ENCODE measurements at regions not wholly inside any gene's neighbourhood (a gene's known extent, or its start where the extent isn't known, plus 50 kb on each side); places are given as distances from the start of the nearest gene placed in this dataset.

DNA sequence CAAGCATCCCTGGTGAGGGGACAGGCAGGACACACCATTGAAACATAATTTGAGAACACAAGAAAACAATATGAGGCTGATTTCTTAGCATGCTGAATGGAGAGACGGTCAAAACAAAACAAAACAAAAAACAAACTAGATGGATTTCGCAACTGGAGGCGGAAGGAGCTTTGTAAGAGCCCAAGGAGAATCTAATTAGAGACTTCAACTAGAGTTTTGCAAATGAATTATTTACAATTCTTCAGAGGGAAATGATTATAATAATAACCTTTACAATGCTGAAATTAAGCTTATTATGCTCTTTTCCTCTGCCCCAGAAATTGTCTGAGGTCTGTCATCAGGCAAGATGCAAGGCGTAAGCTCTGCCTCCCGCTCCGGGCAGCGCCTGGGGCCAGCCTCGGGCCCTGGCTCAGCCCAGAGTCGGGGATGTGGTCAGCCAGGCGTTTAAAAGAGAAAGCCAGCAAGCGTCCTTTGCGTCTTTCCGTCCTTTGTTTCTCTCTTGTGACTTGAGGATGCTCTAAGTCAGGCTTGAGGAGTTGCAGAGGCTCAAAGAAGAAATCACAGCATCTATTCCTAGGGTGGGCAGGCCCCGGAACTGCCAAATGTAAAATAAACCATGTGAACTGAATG lies 139.6 kb downstream of the TWIST2 start:
- H3K9me3 ChIP-seq (ENCODE audit: control insufficient read depth, insufficient read depth, low read depth, low read length) = no peaks in the 10 kb centered on the region
- H3K4me3 ChIP-seq (ENCODE audit: low read depth in 2 of 2, low read length in 2 of 2) = no peak overlapping the region
- no peaks in the 10 kb centered on the region for H3K27me3 ChIP-seq (ENCODE audit: control insufficient read depth, insufficient read depth, low read length)
- DNase-seq (ENCODE audit: low read depth, low spot score) (no peak), ATAC-seq (no peak)
- TF ChIP-seq TCF7L2 (IDR thresholded peaks at IDR 0.05; ENCODE audit: low read depth, low read length) (no peak), POLR2AphosphoS5 (IDR thresholded peaks at IDR 0.05; ENCODE audit: low read depth, low read length) (no peak), SIN3A (IDR thresholded peaks at IDR 0.05; ENCODE audit: borderline replicate concordance, insufficient read depth, low read depth, low read length) (no peak)
- TF ChIP-seq, protein P1, sequence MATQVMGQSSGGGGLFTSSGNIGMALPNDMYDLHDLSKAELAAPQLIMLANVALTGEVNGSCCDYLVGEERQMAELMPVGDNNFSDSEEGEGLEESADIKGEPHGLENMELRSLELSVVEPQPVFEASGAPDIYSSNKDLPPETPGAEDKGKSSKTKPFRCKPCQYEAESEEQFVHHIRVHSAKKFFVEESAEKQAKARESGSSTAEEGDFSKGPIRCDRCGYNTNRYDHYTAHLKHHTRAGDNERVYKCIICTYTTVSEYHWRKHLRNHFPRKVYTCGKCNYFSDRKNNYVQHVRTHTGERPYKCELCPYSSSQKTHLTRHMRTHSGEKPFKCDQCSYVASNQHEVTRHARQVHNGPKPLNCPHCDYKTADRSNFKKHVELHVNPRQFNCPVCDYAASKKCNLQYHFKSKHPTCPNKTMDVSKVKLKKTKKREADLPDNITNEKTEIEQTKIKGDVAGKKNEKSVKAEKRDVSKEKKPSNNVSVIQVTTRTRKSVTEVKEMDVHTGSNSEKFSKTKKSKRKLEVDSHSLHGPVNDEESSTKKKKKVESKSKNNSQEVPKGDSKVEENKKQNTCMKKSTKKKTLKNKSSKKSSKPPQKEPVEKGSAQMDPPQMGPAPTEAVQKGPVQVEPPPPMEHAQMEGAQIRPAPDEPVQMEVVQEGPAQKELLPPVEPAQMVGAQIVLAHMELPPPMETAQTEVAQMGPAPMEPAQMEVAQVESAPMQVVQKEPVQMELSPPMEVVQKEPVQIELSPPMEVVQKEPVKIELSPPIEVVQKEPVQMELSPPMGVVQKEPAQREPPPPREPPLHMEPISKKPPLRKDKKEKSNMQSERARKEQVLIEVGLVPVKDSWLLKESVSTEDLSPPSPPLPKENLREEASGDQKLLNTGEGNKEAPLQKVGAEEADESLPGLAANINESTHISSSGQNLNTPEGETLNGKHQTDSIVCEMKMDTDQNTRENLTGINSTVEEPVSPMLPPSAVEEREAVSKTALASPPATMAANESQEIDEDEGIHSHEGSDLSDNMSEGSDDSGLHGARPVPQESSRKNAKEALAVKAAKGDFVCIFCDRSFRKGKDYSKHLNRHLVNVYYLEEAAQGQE (IDR thresholded peaks at IDR 0.05; ENCODE audit: insufficient read depth in 1 of 2, low read depth in 2 of 2, low read length in 1 of 2) = no peak
- TF ChIP-seq, protein P2, sequence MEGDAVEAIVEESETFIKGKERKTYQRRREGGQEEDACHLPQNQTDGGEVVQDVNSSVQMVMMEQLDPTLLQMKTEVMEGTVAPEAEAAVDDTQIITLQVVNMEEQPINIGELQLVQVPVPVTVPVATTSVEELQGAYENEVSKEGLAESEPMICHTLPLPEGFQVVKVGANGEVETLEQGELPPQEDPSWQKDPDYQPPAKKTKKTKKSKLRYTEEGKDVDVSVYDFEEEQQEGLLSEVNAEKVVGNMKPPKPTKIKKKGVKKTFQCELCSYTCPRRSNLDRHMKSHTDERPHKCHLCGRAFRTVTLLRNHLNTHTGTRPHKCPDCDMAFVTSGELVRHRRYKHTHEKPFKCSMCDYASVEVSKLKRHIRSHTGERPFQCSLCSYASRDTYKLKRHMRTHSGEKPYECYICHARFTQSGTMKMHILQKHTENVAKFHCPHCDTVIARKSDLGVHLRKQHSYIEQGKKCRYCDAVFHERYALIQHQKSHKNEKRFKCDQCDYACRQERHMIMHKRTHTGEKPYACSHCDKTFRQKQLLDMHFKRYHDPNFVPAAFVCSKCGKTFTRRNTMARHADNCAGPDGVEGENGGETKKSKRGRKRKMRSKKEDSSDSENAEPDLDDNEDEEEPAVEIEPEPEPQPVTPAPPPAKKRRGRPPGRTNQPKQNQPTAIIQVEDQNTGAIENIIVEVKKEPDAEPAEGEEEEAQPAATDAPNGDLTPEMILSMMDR (IDR thresholded peaks at IDR 0.05) = no peak
- POLR2A ChIA-PET = no interaction called here
- intact Hi-C loops (cut with micrococcal nuclease; ENCODE audit: unreplicated experiment) = no loop called here
- CTCF ChIA-PET = no interaction called here
- no peaks in the 10 kb centered on the region; the same call in 1 of the 2 replicates for H3K4me1 ChIP-seq (ENCODE audit: control insufficient read depth, insufficient read depth, low read length)
- no peaks in the 10 kb centered on the region for H3K36me3 ChIP-seq (ENCODE audit: control insufficient read depth, insufficient read depth, low read length)
- in situ Hi-C loops (cut with HindIII; ENCODE audit: low pct_unique_long_range_greater_than_20kb, low sequenced_read_pairs) = no loop called here
- BruUV-seq (replicated peaks) = no TSS peak
- no peak overlapping the region for H3K27ac ChIP-seq (ENCODE audit: low read length)

DNA sequence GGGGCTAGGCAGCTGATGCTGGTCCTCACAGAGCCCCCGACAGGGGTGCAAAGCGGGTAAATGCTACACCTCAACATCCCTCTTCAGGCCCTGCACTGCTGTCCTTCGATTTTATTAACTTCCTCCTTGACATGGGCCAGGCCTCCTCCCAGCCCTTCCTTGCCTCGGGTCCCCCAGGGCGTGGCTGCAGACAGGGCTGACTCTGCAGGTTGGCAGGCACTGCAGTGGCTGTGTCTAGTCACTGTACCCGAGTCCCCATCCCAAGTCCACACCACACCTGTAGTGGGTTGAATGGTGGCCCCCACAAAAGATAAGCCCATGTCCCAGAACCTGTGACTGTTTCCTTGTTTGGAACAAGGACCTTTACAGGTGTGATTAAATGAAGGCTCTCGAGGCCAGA lies 140.2 kb downstream of the TWIST2 start:
- DNase-seq (ENCODE audit: low read depth, low spot score) (no peak), ATAC-seq (no peak)
- H3K27ac ChIP-seq (ENCODE audit: low read length) = no peak overlapping the region
- no peaks in the 10 kb centered on the region for H3K36me3 ChIP-seq (ENCODE audit: control insufficient read depth, insufficient read depth, low read length)
- no peaks in the 10 kb centered on the region; the same call in 1 of the 2 replicates for H3K4me1 ChIP-seq (ENCODE audit: control insufficient read depth, insufficient read depth, low read length)
- in situ Hi-C loops (cut with HindIII; ENCODE audit: low pct_unique_long_range_greater_than_20kb, low sequenced_read_pairs) (no loop called here), intact Hi-C loops (cut with micrococcal nuclease; ENCODE audit: unreplicated experiment) (no loop called here)
- POLR2A ChIA-PET = no interaction called here
- H3K27me3 ChIP-seq (ENCODE audit: control insufficient read depth, insufficient read depth, low read length) = no peaks in the 10 kb centered on the region
- CTCF ChIA-PET = no interaction called here
- no peak overlapping the region for H3K4me3 ChIP-seq (ENCODE audit: low read depth in 2 of 2, low read length in 2 of 2)
- TF ChIP-seq, protein P1 (IDR thresholded peaks at IDR 0.05; ENCODE audit: insufficient read depth in 1 of 2, low read depth in 2 of 2, low read length in 1 of 2) = no peak
- TF ChIP-seq, protein P2 (IDR thresholded peaks at IDR 0.05) = no peak
- TF ChIP-seq SIN3A (IDR thresholded peaks at IDR 0.05; ENCODE audit: borderline replicate concordance, insufficient read depth, low read depth, low read length) = no peak
- TF ChIP-seq POLR2AphosphoS5 (IDR thresholded peaks at IDR 0.05; ENCODE audit: low read depth, low read length) = no peak
- no peak for TF ChIP-seq TCF7L2 (IDR thresholded peaks at IDR 0.05; ENCODE audit: low read depth, low read length)
- no TSS peak for BruUV-seq (replicated peaks)
- no peaks in the 10 kb centered on the region for H3K9me3 ChIP-seq (ENCODE audit: control insufficient read depth, insufficient read depth, low read depth, low read length)
